ENCODE measurements at regions not wholly inside any gene's neighbourhood (a gene's known extent, or its start where the extent isn't known, plus 50 kb on each side); places are given as distances from the start of the nearest gene placed in this dataset.

DNA sequence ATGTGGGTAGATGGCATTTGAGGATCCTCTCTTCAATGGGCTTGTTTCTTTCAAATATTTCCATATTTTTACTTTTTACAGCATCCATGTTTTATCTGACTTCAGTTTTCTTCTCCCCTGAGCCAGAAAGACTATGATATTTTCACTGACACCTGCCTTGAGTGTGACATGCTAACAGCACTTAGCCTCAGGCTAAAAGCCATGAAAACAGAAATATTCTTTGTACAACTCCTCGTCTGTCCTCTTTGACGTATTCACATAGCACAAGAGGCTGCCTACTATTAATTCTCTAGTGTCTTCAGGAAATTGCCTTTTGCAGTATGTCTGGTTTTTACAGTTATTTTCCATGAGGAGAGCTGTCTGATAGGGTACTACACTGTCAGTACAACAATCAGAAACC lies 215.0 kb downstream of the MAD2L1 start:
- no peak for TF ChIP-seq POLR2A (IDR thresholded peaks at IDR 0.05)
- TF ChIP-seq, protein P1, sequence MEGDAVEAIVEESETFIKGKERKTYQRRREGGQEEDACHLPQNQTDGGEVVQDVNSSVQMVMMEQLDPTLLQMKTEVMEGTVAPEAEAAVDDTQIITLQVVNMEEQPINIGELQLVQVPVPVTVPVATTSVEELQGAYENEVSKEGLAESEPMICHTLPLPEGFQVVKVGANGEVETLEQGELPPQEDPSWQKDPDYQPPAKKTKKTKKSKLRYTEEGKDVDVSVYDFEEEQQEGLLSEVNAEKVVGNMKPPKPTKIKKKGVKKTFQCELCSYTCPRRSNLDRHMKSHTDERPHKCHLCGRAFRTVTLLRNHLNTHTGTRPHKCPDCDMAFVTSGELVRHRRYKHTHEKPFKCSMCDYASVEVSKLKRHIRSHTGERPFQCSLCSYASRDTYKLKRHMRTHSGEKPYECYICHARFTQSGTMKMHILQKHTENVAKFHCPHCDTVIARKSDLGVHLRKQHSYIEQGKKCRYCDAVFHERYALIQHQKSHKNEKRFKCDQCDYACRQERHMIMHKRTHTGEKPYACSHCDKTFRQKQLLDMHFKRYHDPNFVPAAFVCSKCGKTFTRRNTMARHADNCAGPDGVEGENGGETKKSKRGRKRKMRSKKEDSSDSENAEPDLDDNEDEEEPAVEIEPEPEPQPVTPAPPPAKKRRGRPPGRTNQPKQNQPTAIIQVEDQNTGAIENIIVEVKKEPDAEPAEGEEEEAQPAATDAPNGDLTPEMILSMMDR (IDR thresholded peaks at IDR 0.05): no peak
